GM21390 (cell line): ENCODE measurements at regions not wholly inside any gene's neighbourhood (a gene's known extent, or its start where the extent isn't known, plus 50 kb on each side); places are given as distances from the start of the nearest gene placed in this dataset.
"Not testable (repeated sequence)": the region's sequence is repeated elsewhere in the genome, so short reads cannot be mapped to it uniquely, and the experiment has no call there.

Experiments used
- ATAC-seq: cut with Tn5 transposase; IDR thresholded peaks from one replicate; pipeline ENCODE4 v1.9.1; 2021; ENCODE audit not compliant: unreplicated experiment

GRCh38 chr22:46040471-46041465, 63.8 kb upstream of the WNT7B start:
- no peak for ATAC-seq

GRCh38 chr22:46041642-46042041, 64.7 kb upstream of the WNT7B start:
- ATAC-seq, result no peak

GRCh38 chr22:46042786-46043185, 65.8 kb upstream of the WNT7B start:
- ATAC-seq, result no peak

- no peak for ATAC-seq
Observed at GRCh38 chr22:46043339-46043738, 66.4 kb upstream of the WNT7B start.

- no peak for ATAC-seq
Observed at GRCh38 chr22:46043816-46044620, 67.1 kb upstream of the WNT7B start.

- no peak for ATAC-seq
Observed at GRCh38 chr22:46044621-46045458, 67.9 kb upstream of the WNT7B start.

GRCh38 chr22:46045459-46046298, 68.7 kb upstream of the WNT7B start:
- ATAC-seq, result no peak

GRCh38 chr22:46046299-46046685, 69.3 kb upstream of the WNT7B start:
- ATAC-seq, result no peak

GRCh38 chr22:46047226-46047625, 70.3 kb upstream of the WNT7B start:
- no peak for ATAC-seq

- ATAC-seq, result no peak
Observed at GRCh38 chr22:46047841-46048595, 71.1 kb upstream of the WNT7B start.

- ATAC-seq, result not testable (repeated sequence)
Observed at GRCh38 chr22:46048661-46049060, 71.7 kb upstream of the WNT7B start.

GRCh38 chr22:46049726-46050450, 72.9 kb upstream of the WNT7B start:
- no peak for ATAC-seq

- no peak for ATAC-seq
Observed at GRCh38 chr22:46050451-46050845, 73.5 kb upstream of the WNT7B start.

- ATAC-seq, result no peak
Observed at GRCh38 chr22:46050916-46051614, 74.1 kb upstream of the WNT7B start.

GRCh38 chr22:46051646-46052045, 74.7 kb upstream of the WNT7B start:
- ATAC-seq, result no peak

GRCh38 chr22:46052331-46052771, 75.4 kb upstream of the WNT7B start:
- ATAC-seq, result no peak

GRCh38 chr22:46052801-46053562, 76.0 kb upstream of the WNT7B start:
- no peak for ATAC-seq
